K562 (cell line): ENCODE measurements at regions not wholly inside any gene's neighbourhood (a gene's known extent, or its start where the extent isn't known, plus 50 kb on each side); places are given as distances from the start of the nearest gene placed in this dataset.

ENCODE experiments used
- ATAC-seq: fragments of 200-7000 bp; cut with Tn5 transposase; 3 replicates; pipeline ENCODE4 v1.9.1; 2020; ENCODE audit warnings: moderate library complexity
- BruUV-seq: library from RNA; stranded (reverse); fragments of 400-500 nt; replicated peaks from 2 replicates; lab custom pipeline; 2021; lab: Mats Ljungman, UMichigan
- CTCF ChIA-PET: fragments of 300-600 bp; formaldehyde crosslinking; extraction: SDS; loops from one replicate; lab custom pipeline; 2021; ENCODE audit warnings: low intra/inter-chr PET ratio; lab: Yijun Ruan, JAX
- POLR2A ChIA-PET: fragments of 300-600, 350-650 bp; sonication (Branson Sonifier 250); formaldehyde crosslinking; extraction: SDS; loops from one replicate; lab custom pipeline; 2021; ENCODE audit warnings: antibody characterized with exemption, inconsistent platforms; lab: Yijun Ruan, JAX
- DNase-seq, 4 experiments: peaks; one replicate each; pipeline versions ENCODE4 v3.0.0 to v3.0.0-alpha.2; 2011 to 2018; ENCODE audit warnings: low spot score in 3 of 4, mixed read lengths in 3 of 4; ENCODE audit errors: extremely low read depth in 1 of 4
- FAIRE-seq: peaks from 2 replicates; lab custom pipeline; 2011; peaks lifted over from hg19 to GRCh38; lab: Jason Lieb, UNC
- H2AFZ ChIP-seq: 2 replicates; pipeline ENCODE4 v1.6.0; 2011; ENCODE audit warnings: low read depth, low read length, control low read depth, inconsistent platforms
- H3K27ac ChIP-seq: fragments of 200-600 bp; 3 replicates; pipeline ENCODE4 v1.8.0; 2011; ENCODE audit warnings: low read depth, mild to moderate bottlenecking, control low read depth, inconsistent platforms, low read length, moderate library complexity, mixed read lengths; ENCODE audit errors: extremely low read depth
- H3K27me3 ChIP-seq, 2 experiments: fragments of 300-600 bp in 1 of 2; 2 replicates in 1 of 2; 3 replicates in 1 of 2; pipeline versions ENCODE4 v1.6.0 to v1.8.0; 2011; ENCODE audit warnings: inconsistent platforms in 2 of 2, low read length in 2 of 2, mild to moderate bottlenecking in 1 of 2, mixed read lengths in 1 of 2, moderate library complexity in 1 of 2; ENCODE audit not compliant: control insufficient read depth in 2 of 2, insufficient read depth in 2 of 2
- H3K36me3 ChIP-seq: fragments of 300-600 bp; 3 replicates; pipeline ENCODE4 v1.8.0; 2011; ENCODE audit warnings: mild to moderate bottlenecking, low read length, inconsistent platforms; ENCODE audit not compliant: control insufficient read depth, insufficient read depth
- H3K4me1 ChIP-seq, 2 experiments: fragments of 200-600 bp in 1 of 2; replicated peaks in 1 of 2; 2 replicates in 1 of 2; 3 replicates in 1 of 2; pipeline versions ENCODE4 v1.5.1 to v1.8.0; 2011; ENCODE audit warnings: inconsistent platforms in 2 of 2, low read length in 2 of 2, mild to moderate bottlenecking in 1 of 2, mixed read lengths in 1 of 2, moderate library complexity in 1 of 2; ENCODE audit not compliant: control insufficient read depth in 2 of 2, insufficient read depth in 2 of 2
- H3K4me2 ChIP-seq: 2 replicates; pipeline ENCODE4 v1.6.1; 2011; ENCODE audit warnings: low read length, control low read depth, inconsistent platforms, mixed read lengths; ENCODE audit not compliant: insufficient read depth
- H3K4me3 ChIP-seq: fragments of 200-600 bp; sonication (generic), shearing (Covaris generic); 2 replicates; pipeline ENCODE4 v1.5.1; 2016; ENCODE audit warnings: control low read depth, inconsistent platforms
- H3K79me2 ChIP-seq: fragments of 200-600 bp; 3 replicates; pipeline ENCODE4 v1.8.0; 2011; ENCODE audit warnings: low read length, inconsistent platforms; ENCODE audit not compliant: control insufficient read depth, insufficient read depth
- H3K9ac ChIP-seq, 2 experiments: 2 replicates each; pipeline versions ENCODE4 v1.6.0 to v1.6.1; 2011; ENCODE audit warnings: low read depth in 2 of 2, low read length in 2 of 2, control low read depth in 1 of 2, inconsistent platforms in 1 of 2, mild to moderate bottlenecking in 1 of 2, mixed read lengths in 1 of 2; ENCODE audit not compliant: insufficient read depth in 1 of 2
- H3K9me1 ChIP-seq: one replicate; pipeline ENCODE4 v1.6.0; 2011; ENCODE audit warnings: inconsistent platforms, mild to moderate bottlenecking, low read length, moderate library complexity; ENCODE audit not compliant: control insufficient read depth, insufficient read depth
- H3K9me3 ChIP-seq: replicated peaks from 2 replicates; pipeline ENCODE4 v1.5.1; 2011; ENCODE audit warnings: low read depth, low read length, inconsistent platforms; ENCODE audit not compliant: control insufficient read depth, insufficient read depth
- H4K20me1 ChIP-seq: replicated peaks from 2 replicates; pipeline ENCODE4 v1.6.1; 2011; ENCODE audit warnings: low read length, inconsistent platforms, mixed read lengths; ENCODE audit not compliant: control insufficient read depth, insufficient read depth
- C11orf30 ChIP-seq: fragments of 450-650 bp; IDR thresholded peaks from 2 replicates; pipeline ENCODE4 v1.6.1; 2016; ENCODE audit warnings: low read depth, mild to moderate bottlenecking
- NFE2 ChIP-seq: IDR thresholded peaks from 2 replicates; pipeline ENCODE4 v1.6.1; 2014; ENCODE audit warnings: antibody characterized with exemption, low read depth
- POU5F1 ChIP-seq: fragments of 150-350 bp; IDR thresholded peaks from 2 replicates; pipeline ENCODE4 v1.6.1; 2014; ENCODE audit warnings: borderline replicate concordance, low read length, low read depth, mild to moderate bottlenecking; ENCODE audit not compliant: partially characterized antibody
- ZNF316 ChIP-seq: fragments of 450-650 bp; IDR thresholded peaks from 2 replicates; pipeline ENCODE4 v1.6.1; 2016
- WGBS: fragments of 100-300 bp; shearing (Covaris generic); methylation state at CpG from one replicate; pipeline ENCODE4 v1.1.6; 2016; ENCODE audit warnings: low coverage, mixed read lengths; ENCODE audit not compliant: insufficient coverage; ENCODE audit errors: missing lambda C conversion rate; 5-methylcytosine and 5-hydroxymethylcytosine counted together
- in situ Hi-C: fragments of 300-500 bp; cut with MboI; formaldehyde crosslinking; loops from 4 replicates; pipeline ENCODE4 v1.15.0; 2018; ENCODE audit warnings: inconsistent platforms, mixed read lengths
- intact Hi-C: fragments of 100-400 bp; cut with micrococcal nuclease; formaldehyde crosslinking; loops from 2 replicates; pipeline ENCODE4 v1.14.2; 2022
- TF ChIP-seq, protein P1 (sequence below), 2 experiments: fragments of 450-650 bp in 1 of 2; sonication (generic) in 1 of 2; formaldehyde crosslinking in 1 of 2; IDR thresholded peaks in 1 of 2; conservative IDR thresholded peaks in 1 of 2; 2 replicates each; pipeline versions ENCODE4 v1.6.1 to v1.8.1; 2016 to 2023; ENCODE audit warnings: mild to moderate bottlenecking in 2 of 2, moderate library complexity in 2 of 2, inconsistent platforms in 1 of 2, missing genetic modification reagents in 1 of 2

- FAIRE-seq (no peak), DNase-seq (no peak), ATAC-seq (no peak)
- CTCF ChIA-PET: no interaction called here
- Histone ChIP-seq H3K27ac (no peak overlapping the region), H3K9ac (no peak overlapping the region), H3K4me3 (no peak overlapping the region), H3K4me2 (no peak overlapping the region), H3K27me3 (no peaks in the 10 kb centered on the region), H3K4me1 (peaks cover 0 to 40% of the 10 kb centered on the region in 2 experiments; a peak in 3 of 5 replicates), H3K9me3 (no peaks in the 10 kb centered on the region), H3K9me1 (no peaks in the 10 kb centered on the region), H4K20me1 (no peaks in the 10 kb centered on the region), H3K36me3 (no peaks in the 10 kb centered on the region), H3K79me2 (no peaks in the 10 kb centered on the region), H2AFZ (no peak overlapping the region)
- POLR2A ChIA-PET: no interaction called here
- in situ Hi-C loops (no loop called here), intact Hi-C loops (no loop called here)
- 60% methylated on average over 1 of the region's 1 CpG for WGBS
- no TSS peak for BruUV-seq
- TF ChIP-seq, protein P1, sequence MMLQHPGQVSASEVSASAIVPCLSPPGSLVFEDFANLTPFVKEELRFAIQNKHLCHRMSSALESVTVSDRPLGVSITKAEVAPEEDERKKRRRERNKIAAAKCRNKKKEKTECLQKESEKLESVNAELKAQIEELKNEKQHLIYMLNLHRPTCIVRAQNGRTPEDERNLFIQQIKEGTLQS (IDR thresholded peaks at IDR 0.05): peak; percentile 28; the same call in 1 of the 2 replicates
- TF ChIP-seq, protein P1 (CRISPR knock-in tag; conservative IDR thresholded peaks at IDR 0.05): no peak
- 0 out of 2 replicates have a peak, but pooled peaks have one; percentile 39 for TF ChIP-seq NFE2
- TF ChIP-seq POU5F1: no peak
- TF ChIP-seq ZNF316: 0 out of 2 replicates have a peak, but pooled peaks have one; percentile 17
- peak; percentile 44; the same call in 1 of the 2 replicates for TF ChIP-seq C11orf30
Observed at GRCh38 chr15:58348095-58348812, 83.5 kb upstream of the LIPC start.
